Anterior cingulate cortex (tissue), 58 donors: ENCODE measurements at regions not wholly inside any gene's neighbourhood (a gene's known extent, or its start where the extent isn't known, plus 50 kb on each side); places are given as distances from the start of the nearest gene placed in this dataset.
"Not testable (repeated sequence)": the region's sequence is repeated elsewhere in the genome, so short reads cannot be mapped to it uniquely, and the experiment has no call there.

ENCODE experiments used
- DNase-seq, 58 donors: peaks; one replicate each; lab custom pipeline; 2025; lab: John Stamatoyannopoulos, UW

GRCh38 chr2:150690261-150690660, 202.8 kb upstream of the RND3 start:
- no peak for DNase-seq

GRCh38 chr2:150689590-150689989, 202.1 kb upstream of the RND3 start:
- no peak for DNase-seq

GRCh38 chr2:150688016-150688415, 200.5 kb upstream of the RND3 start:
- DNase-seq, result no peak

GRCh38 chr2:150686391-150686790, 198.9 kb upstream of the RND3 start:
- no peak for DNase-seq

- DNase-seq, result no peak
Observed at GRCh38 chr2:150681120-150681804, 193.8 kb upstream of the RND3 start.

- DNase-seq, result no peak
Observed at GRCh38 chr2:150679456-150680120, 192.1 kb upstream of the RND3 start.

- DNase-seq, result no peak
Observed at GRCh38 chr2:150677551-150677950, 190.1 kb upstream of the RND3 start.

- no peak for DNase-seq
Observed at GRCh38 chr2:150676747-150677383, 189.4 kb upstream of the RND3 start.

- DNase-seq, result no peak
Observed at GRCh38 chr2:150675807-150676206, 188.3 kb upstream of the RND3 start.

GRCh38 chr2:150674283-150674682, 186.8 kb upstream of the RND3 start:
- no peak for DNase-seq

- DNase-seq, result no peak
Observed at GRCh38 chr2:150672311-150672710, 184.8 kb upstream of the RND3 start.

- DNase-seq, result no peak
Observed at GRCh38 chr2:150669492-150669891, 182.0 kb upstream of the RND3 start.

- DNase-seq, result not testable (repeated sequence)
Observed at GRCh38 chr2:150667039-150667438, 179.6 kb upstream of the RND3 start.

- DNase-seq, result no peak
Observed at GRCh38 chr2:150663143-150663542, 175.7 kb upstream of the RND3 start.

- DNase-seq, result no peak
Observed at GRCh38 chr2:150656002-150656401, 168.5 kb upstream of the RND3 start.

- no peak for DNase-seq
Observed at GRCh38 chr2:150653351-150653750, 165.9 kb upstream of the RND3 start.

GRCh38 chr2:150647943-150648342, 160.5 kb upstream of the RND3 start:
- DNase-seq, result no peak

- DNase-seq, result no peak
Observed at GRCh38 chr2:150646746-150647145, 159.3 kb upstream of the RND3 start.

- DNase-seq, result no peak
Observed at GRCh38 chr2:150644298-150645067, 157.0 kb upstream of the RND3 start.

GRCh38 chr2:150643114-150643725, 155.8 kb upstream of the RND3 start:
- DNase-seq, result no peak

- no peak for DNase-seq
Observed at GRCh38 chr2:150640039-150640438, 152.6 kb upstream of the RND3 start.
